ENCODE measurements at regions not wholly inside any gene's neighbourhood (a gene's known extent, or its start where the extent isn't known, plus 50 kb on each side); places are given as distances from the start of the nearest gene placed in this dataset.

GRCh38 chr13:57044910-57045309, 95.8 kb upstream of the PRR20A start:
- Histone ChIP-seq H3K36me3 (ENCODE audit: control insufficient read depth in 4 of 4, insufficient read depth in 4 of 4, low read length in 4 of 4) (no peaks in the 10 kb centered on the region), H3K9me3 (ENCODE audit: control insufficient read depth in 4 of 4, insufficient read depth in 3 of 4, low read length in 3 of 4) (peaks cover 0 to 3% (median 0%) of the 10 kb centered on the region in 4 donors), H3K4me1 (ENCODE audit: control insufficient read depth in 5 of 5, insufficient read depth in 5 of 5, low read length in 5 of 5) (peaks cover 0 to 8% (median 0%) of the 10 kb centered on the region in 5 donors), H3K9ac (ENCODE audit: insufficient read depth in 1 of 2, low read length in 2 of 2) (no peak overlapping the region), H3K27me3 (ENCODE audit: control insufficient read depth in 3 of 3, insufficient read depth in 3 of 3, low read length in 2 of 3) (no peaks in the 10 kb centered on the region), H3K27ac (ENCODE audit: low read depth in 1 of 2, low read length in 1 of 2) (no peak overlapping the region), H3K4me3 (no peak overlapping the region)
- TF ChIP-seq CTCF (IDR thresholded peaks at IDR 0.05; ENCODE audit: control extremely low read depth, extremely low read depth), result no peak
- WGBS, 2 donors, result 95 to 99% methylated on average over 1 of the region's 1 CpG
- DNase-seq (no peak), ATAC-seq (ENCODE audit: insufficient read depth, low FRiP score) (no peak)

- WGBS, 2 donors, result 50 to 67% methylated on average over 5 of the region's 5 CpGs
- Histone ChIP-seq H3K9ac (ENCODE audit: insufficient read depth in 1 of 2, low read length in 2 of 2) (peak overlapping the region in 1 of 2 donors; percentile 19), H3K27me3 (ENCODE audit: control insufficient read depth in 3 of 3, insufficient read depth in 3 of 3, low read length in 2 of 3) (no peaks in the 10 kb centered on the region), H3K9me3 (ENCODE audit: control insufficient read depth in 4 of 4, insufficient read depth in 3 of 4, low read length in 3 of 4) (peaks cover 0 to 5% (median 0%) of the 10 kb centered on the region in 4 donors), H3K27ac (ENCODE audit: low read depth in 1 of 2, low read length in 1 of 2) (no peak overlapping the region), H3K36me3 (ENCODE audit: control insufficient read depth in 4 of 4, insufficient read depth in 4 of 4, low read length in 4 of 4) (no peaks in the 10 kb centered on the region), H3K4me1 (ENCODE audit: control insufficient read depth in 5 of 5, insufficient read depth in 5 of 5, low read length in 5 of 5) (peaks cover 0 to 8% (median 0%) of the 10 kb centered on the region in 5 donors), H3K4me3 (no peak overlapping the region)
- TF ChIP-seq CTCF (IDR thresholded peaks at IDR 0.05; ENCODE audit: control extremely low read depth, extremely low read depth), result no peak
- ATAC-seq (ENCODE audit: insufficient read depth, low FRiP score) (no peak), DNase-seq (peak; percentile 20 to 77 (median 73))
Measured at GRCh38 chr13:57045826-57046546, 94.7 kb upstream of the PRR20A start.

GRCh38 chr13:57056601-57057180, 84.0 kb upstream of the PRR20A start:
- H3K9me3 ChIP-seq (ENCODE audit: control insufficient read depth in 4 of 4, insufficient read depth in 3 of 4, low read length in 3 of 4), result no peaks in the 10 kb centered on the region
- no peaks in the 10 kb centered on the region for H3K36me3 ChIP-seq (ENCODE audit: control insufficient read depth in 4 of 4, insufficient read depth in 4 of 4, low read length in 4 of 4)
- ATAC-seq (ENCODE audit: insufficient read depth, low FRiP score) (no peak), DNase-seq (no peak)
- no peak overlapping the region for H3K9ac ChIP-seq (ENCODE audit: insufficient read depth in 1 of 2, low read length in 2 of 2)
- H3K4me3 ChIP-seq, result no peak overlapping the region
- H3K4me1 ChIP-seq (ENCODE audit: control insufficient read depth in 5 of 5, insufficient read depth in 5 of 5, low read length in 5 of 5), result no peaks in the 10 kb centered on the region
- no peak for TF ChIP-seq CTCF (IDR thresholded peaks at IDR 0.05; ENCODE audit: control extremely low read depth, extremely low read depth)
- no peaks in the 10 kb centered on the region for H3K27me3 ChIP-seq (ENCODE audit: control insufficient read depth in 3 of 3, insufficient read depth in 3 of 3, low read length in 2 of 3)
- no peak overlapping the region for H3K27ac ChIP-seq (ENCODE audit: low read depth in 1 of 2, low read length in 1 of 2)
- 56 to 80% methylated on average over 5 of the region's 5 CpGs for WGBS, 2 donors

Measured in lung (tissue), 11 donors.